Mesendoderm (in vitro differentiated cells): ENCODE measurements at regions not wholly inside any gene's neighbourhood (a gene's known extent, or its start where the extent isn't known, plus 50 kb on each side); places are given as distances from the start of the nearest gene placed in this dataset.

ENCODE experiments used
- DNase-seq: peaks from one replicate; pipeline ENCODE4 v3.0.0; 2013
- H2AK5ac ChIP-seq: 2 replicates; pipeline ENCODE4 v1.6.1; 2013; ENCODE audit warnings: low read length, inconsistent platforms
- H2BK120ac ChIP-seq: 2 replicates; pipeline ENCODE4 v1.6.1; 2013; ENCODE audit warnings: low read depth, mild to moderate bottlenecking, low read length, moderate library complexity, mixed read lengths
- H2BK15ac ChIP-seq: replicated peaks from 2 replicates; pipeline ENCODE4 v1.6.1; 2013; ENCODE audit warnings: low read depth, mild to moderate bottlenecking, moderate library complexity
- H2BK5ac ChIP-seq: 2 replicates; pipeline ENCODE4 v1.6.1; 2013; ENCODE audit warnings: low read length, inconsistent platforms
- H3K18ac ChIP-seq: 2 replicates; pipeline ENCODE4 v1.6.1; 2013; ENCODE audit warnings: mild to moderate bottlenecking, low read length, mixed read lengths
- H3K23ac ChIP-seq: one replicate; pipeline ENCODE4 v1.6.1; 2013; ENCODE audit warnings: low read length
- H3K27ac ChIP-seq: 2 replicates; pipeline ENCODE4 v1.5.1; 2013; ENCODE audit warnings: low read depth, mild to moderate bottlenecking, inconsistent platforms, low read length, moderate library complexity
- H3K27me3 ChIP-seq: 2 replicates; pipeline ENCODE4 v1.6.1; 2013; ENCODE audit warnings: low read length, control low read depth, mild to moderate bottlenecking, inconsistent platforms; ENCODE audit not compliant: insufficient read depth, poor library complexity
- H3K36me3 ChIP-seq: 2 replicates; pipeline ENCODE4 v1.6.1; 2013; ENCODE audit warnings: low read length, inconsistent platforms; ENCODE audit not compliant: control insufficient read depth, insufficient read depth
- H3K4ac ChIP-seq: one replicate; pipeline ENCODE4 v1.6.1; 2013; ENCODE audit warnings: low read depth, mild to moderate bottlenecking, low read length, moderate library complexity
- H3K4me1 ChIP-seq: 2 replicates; pipeline ENCODE4 v1.6.1; 2013; ENCODE audit warnings: low read depth, low read length, inconsistent platforms; ENCODE audit not compliant: control insufficient read depth
- H3K4me2 ChIP-seq: 2 replicates; pipeline ENCODE4 v1.6.1; 2013; ENCODE audit warnings: low read length
- H3K4me3 ChIP-seq: 2 replicates; pipeline ENCODE4 v1.5.1; 2013; ENCODE audit warnings: mild to moderate bottlenecking, low read length
- H3K56ac ChIP-seq: one replicate; pipeline ENCODE4 v1.6.1; 2013; ENCODE audit warnings: low read length
- H3K79me1 ChIP-seq: 2 replicates; pipeline ENCODE4 v1.6.1; 2013; ENCODE audit warnings: low read length, inconsistent platforms
- H3K79me2 ChIP-seq: 2 replicates; pipeline ENCODE4 v1.6.1; 2013; ENCODE audit warnings: mild to moderate bottlenecking, low read length; ENCODE audit not compliant: control insufficient read depth, insufficient read depth
- H3K9ac ChIP-seq: 2 replicates; pipeline ENCODE4 v1.6.1; 2013; ENCODE audit warnings: low read length, inconsistent platforms
- H4K5ac ChIP-seq: one replicate; pipeline ENCODE4 v1.6.1; 2013; ENCODE audit warnings: low read length
- H4K8ac ChIP-seq: one replicate; pipeline ENCODE4 v1.6.1; 2013; ENCODE audit warnings: low read depth, mild to moderate bottlenecking, control low read depth, low read length, moderate library complexity
- WGBS: extraction: QIAGEN DNeasy Blood & Tissue Kit; methylation state at CpG from one replicate; pipeline ENCODE4 v1.1.7; 2013; ENCODE audit warnings: low lambda C conversion rate, missing lambda C conversion rate; ENCODE audit not compliant: insufficient coverage; ENCODE audit errors: extremely low coverage; 5-methylcytosine and 5-hydroxymethylcytosine counted together

- no peaks in the 10 kb centered on the region for H3K79me2 ChIP-seq
- WGBS, result no CpG with 5 or more reads among the region's 4 CpGs
- H3K4me3 ChIP-seq, result no peak overlapping the region
- DNase-seq, result no peak
- H3K79me1 ChIP-seq, result no peaks in the 10 kb centered on the region
- no peak overlapping the region for H3K4ac ChIP-seq
- H2BK15ac ChIP-seq, result no peak overlapping the region
- no peak overlapping the region for H4K5ac ChIP-seq
- no peak overlapping the region for H3K18ac ChIP-seq
- H2BK5ac ChIP-seq, result no peak overlapping the region
- H2BK120ac ChIP-seq, result no peak overlapping the region
- H3K56ac ChIP-seq, result no peak overlapping the region
- no peak overlapping the region for H3K9ac ChIP-seq
- no peak overlapping the region for H2AK5ac ChIP-seq
- H3K27ac ChIP-seq, result no peak overlapping the region
- H3K4me1 ChIP-seq, result no peaks in the 10 kb centered on the region
- no peak overlapping the region for H3K4me2 ChIP-seq
- H3K27me3 ChIP-seq, result no peaks in the 10 kb centered on the region
- no peaks in the 10 kb centered on the region for H3K36me3 ChIP-seq
- no peak overlapping the region for H4K8ac ChIP-seq
- no peak overlapping the region for H3K23ac ChIP-seq
These were observed 203.6 kb downstream of the ELAVL2 start for GRCh38 chr9:23622396-23622795.

DNA sequence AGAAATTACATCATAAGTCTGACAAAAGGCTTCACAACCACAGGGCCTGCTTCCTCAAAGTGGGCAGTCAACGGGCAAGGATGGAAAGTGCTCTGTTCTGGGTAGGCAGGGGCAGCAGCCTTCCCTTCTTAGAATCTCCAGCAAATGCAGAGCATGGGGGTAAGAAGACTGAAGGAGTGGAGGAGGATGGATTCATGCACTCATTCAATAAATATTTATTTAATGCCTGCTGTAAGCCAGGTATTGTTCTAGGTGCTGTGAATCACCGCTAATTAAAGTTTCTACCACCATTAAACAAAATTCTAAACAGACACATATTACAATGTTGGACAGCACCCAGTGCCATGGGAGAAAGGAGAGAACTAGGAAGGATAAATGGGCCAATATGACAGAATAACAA lies 195.6 kb downstream of the ELAVL2 start:
- H2BK15ac ChIP-seq, result no peak overlapping the region
- no peak overlapping the region for H3K4ac ChIP-seq
- H3K4me3 ChIP-seq, result no peak overlapping the region
- H2AK5ac ChIP-seq, result no peak overlapping the region
- no peak overlapping the region for H3K56ac ChIP-seq
- no peak overlapping the region for H3K18ac ChIP-seq
- no peak overlapping the region for H3K4me2 ChIP-seq
- no peak for DNase-seq
- no peaks in the 10 kb centered on the region for H3K79me2 ChIP-seq
- H3K23ac ChIP-seq, result no peak overlapping the region
- H3K79me1 ChIP-seq, result no peaks in the 10 kb centered on the region
- no peak overlapping the region for H4K5ac ChIP-seq
- H2BK120ac ChIP-seq, result no peak overlapping the region
- no peak overlapping the region for H3K9ac ChIP-seq
- H3K27me3 ChIP-seq, result no peaks in the 10 kb centered on the region
- H3K4me1 ChIP-seq, result no peaks in the 10 kb centered on the region
- no peak overlapping the region for H3K27ac ChIP-seq
- no CpG with 5 or more reads among the region's 2 CpGs for WGBS
- H3K36me3 ChIP-seq, result no peaks in the 10 kb centered on the region
- H2BK5ac ChIP-seq, result no peak overlapping the region
- no peak overlapping the region for H4K8ac ChIP-seq

GRCh38 chr9:23635276-23635675 lies 190.8 kb downstream of the ELAVL2 start:
- H3K23ac ChIP-seq, result no peak overlapping the region
- no peak overlapping the region for H3K9ac ChIP-seq
- H4K5ac ChIP-seq, result no peak overlapping the region
- no peak overlapping the region for H3K4me3 ChIP-seq
- no peak overlapping the region for H2BK5ac ChIP-seq
- no peaks in the 10 kb centered on the region for H3K27me3 ChIP-seq
- H4K8ac ChIP-seq, result no peak overlapping the region
- H3K36me3 ChIP-seq, result no peaks in the 10 kb centered on the region
- no peak overlapping the region for H3K56ac ChIP-seq
- no peaks in the 10 kb centered on the region for H3K4me1 ChIP-seq
- no peak overlapping the region for H3K4ac ChIP-seq
- H2BK15ac ChIP-seq, result no peak overlapping the region
- no peaks in the 10 kb centered on the region for H3K79me1 ChIP-seq
- H3K18ac ChIP-seq, result no peak overlapping the region
- H2AK5ac ChIP-seq, result no peak overlapping the region
- no peaks in the 10 kb centered on the region for H3K79me2 ChIP-seq
- no CpG with 5 or more reads among the region's 2 CpGs for WGBS
- H3K27ac ChIP-seq, result no peak overlapping the region
- DNase-seq, result no peak
- no peak overlapping the region for H2BK120ac ChIP-seq
- no peak overlapping the region for H3K4me2 ChIP-seq

DNA sequence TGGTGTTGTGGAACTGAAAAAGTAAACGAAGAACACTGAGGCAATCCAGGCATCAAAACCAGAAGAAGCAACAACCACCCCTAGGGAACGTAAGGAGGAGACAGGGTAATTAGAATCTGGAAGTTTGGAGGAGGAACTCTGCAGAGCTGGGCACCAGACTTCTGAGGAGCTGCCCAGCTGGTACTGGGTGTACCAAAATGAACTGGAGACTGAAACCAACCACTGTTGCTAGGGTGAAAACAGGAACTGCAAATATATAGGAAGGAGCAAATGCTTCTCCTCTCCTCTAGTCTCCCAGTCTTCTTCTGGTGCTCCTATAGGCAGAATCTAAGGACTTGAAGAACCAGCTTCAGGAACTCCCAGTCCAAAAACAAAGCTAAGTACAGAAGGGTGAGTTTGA lies 189.8 kb downstream of the ELAVL2 start:
- Histone ChIP-seq H3K23ac (no peak overlapping the region), H2BK15ac (no peak overlapping the region), H3K27ac (no peak overlapping the region), H3K4me3 (no peak overlapping the region), H3K18ac (no peak overlapping the region), H4K5ac (no peak overlapping the region), H3K9ac (no peak overlapping the region), H3K4ac (no peak overlapping the region), H3K4me1 (no peaks in the 10 kb centered on the region), H3K36me3 (no peaks in the 10 kb centered on the region), H3K79me2 (no peaks in the 10 kb centered on the region), H3K27me3 (no peaks in the 10 kb centered on the region), H3K56ac (no peak overlapping the region), H2BK5ac (no peak overlapping the region), H2AK5ac (no peak overlapping the region), H2BK120ac (no peak overlapping the region), H4K8ac (no peak overlapping the region), H3K79me1 (no peaks in the 10 kb centered on the region), H3K4me2 (no peak overlapping the region)
- DNase-seq, result no peak
- WGBS, result no CpG with 5 or more reads among the region's 2 CpGs

DNA sequence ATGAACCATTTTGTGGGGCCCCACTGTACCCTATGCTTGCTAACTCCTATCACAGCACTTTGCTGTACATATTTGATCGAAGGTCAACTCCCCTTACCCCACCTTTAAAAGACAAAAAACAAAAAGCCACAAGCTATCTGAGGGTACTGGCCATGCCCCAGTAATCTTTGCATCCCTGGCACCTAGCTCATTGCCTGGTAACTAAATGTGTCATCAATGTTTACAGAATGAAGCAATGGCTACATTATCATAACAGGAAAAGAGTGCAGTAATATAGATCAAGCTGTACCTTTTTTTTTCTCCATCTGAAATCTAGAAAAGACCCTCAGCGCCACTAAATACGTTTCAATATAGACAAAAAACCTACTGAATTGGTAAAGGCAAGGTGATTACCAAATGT lies 188.0 kb downstream of the ELAVL2 start:
- H3K4ac ChIP-seq, result no peak overlapping the region
- H3K79me2 ChIP-seq, result no peaks in the 10 kb centered on the region
- H2BK120ac ChIP-seq, result no peak overlapping the region
- no peaks in the 10 kb centered on the region for H3K36me3 ChIP-seq
- H2AK5ac ChIP-seq, result no peak overlapping the region
- H3K18ac ChIP-seq, result no peak overlapping the region
- H2BK15ac ChIP-seq, result no peak overlapping the region
- no CpG with 5 or more reads among the region's 3 CpGs for WGBS
- no peaks in the 10 kb centered on the region for H3K79me1 ChIP-seq
- no peak overlapping the region for H4K5ac ChIP-seq
- H3K56ac ChIP-seq, result no peak overlapping the region
- no peaks in the 10 kb centered on the region for H3K27me3 ChIP-seq
- no peak overlapping the region for H4K8ac ChIP-seq
- no peak overlapping the region for H3K9ac ChIP-seq
- no peak overlapping the region for H2BK5ac ChIP-seq
- no peak overlapping the region for H3K27ac ChIP-seq
- H3K23ac ChIP-seq, result no peak overlapping the region
- H3K4me3 ChIP-seq, result no peak overlapping the region
- DNase-seq, result no peak
- no peak overlapping the region for H3K4me2 ChIP-seq
- no peaks in the 10 kb centered on the region for H3K4me1 ChIP-seq

GRCh38 chr9:23638837-23639426 lies 187.1 kb downstream of the ELAVL2 start:
- Histone ChIP-seq H3K27ac (no peak overlapping the region), H3K79me2 (no peaks in the 10 kb centered on the region), H3K36me3 (no peaks in the 10 kb centered on the region), H3K27me3 (no peaks in the 10 kb centered on the region), H3K4me3 (no peak overlapping the region), H3K4me1 (no peaks in the 10 kb centered on the region), H4K5ac (no peak overlapping the region), H3K79me1 (no peaks in the 10 kb centered on the region), H2AK5ac (no peak overlapping the region), H3K4me2 (no peak overlapping the region), H2BK5ac (no peak overlapping the region), H3K23ac (no peak overlapping the region), H3K56ac (no peak overlapping the region), H2BK120ac (no peak overlapping the region), H3K4ac (no peak overlapping the region), H3K9ac (no peak overlapping the region), H3K18ac (no peak overlapping the region), H4K8ac (no peak overlapping the region), H2BK15ac (no peak overlapping the region)
- WGBS, result no CpG with 5 or more reads among the region's 4 CpGs
- DNase-seq, result no peak
